ENCODE measurements at regions not wholly inside any gene's neighbourhood (a gene's known extent, or its start where the extent isn't known, plus 50 kb on each side); places are given as distances from the start of the nearest gene placed in this dataset.

DNA sequence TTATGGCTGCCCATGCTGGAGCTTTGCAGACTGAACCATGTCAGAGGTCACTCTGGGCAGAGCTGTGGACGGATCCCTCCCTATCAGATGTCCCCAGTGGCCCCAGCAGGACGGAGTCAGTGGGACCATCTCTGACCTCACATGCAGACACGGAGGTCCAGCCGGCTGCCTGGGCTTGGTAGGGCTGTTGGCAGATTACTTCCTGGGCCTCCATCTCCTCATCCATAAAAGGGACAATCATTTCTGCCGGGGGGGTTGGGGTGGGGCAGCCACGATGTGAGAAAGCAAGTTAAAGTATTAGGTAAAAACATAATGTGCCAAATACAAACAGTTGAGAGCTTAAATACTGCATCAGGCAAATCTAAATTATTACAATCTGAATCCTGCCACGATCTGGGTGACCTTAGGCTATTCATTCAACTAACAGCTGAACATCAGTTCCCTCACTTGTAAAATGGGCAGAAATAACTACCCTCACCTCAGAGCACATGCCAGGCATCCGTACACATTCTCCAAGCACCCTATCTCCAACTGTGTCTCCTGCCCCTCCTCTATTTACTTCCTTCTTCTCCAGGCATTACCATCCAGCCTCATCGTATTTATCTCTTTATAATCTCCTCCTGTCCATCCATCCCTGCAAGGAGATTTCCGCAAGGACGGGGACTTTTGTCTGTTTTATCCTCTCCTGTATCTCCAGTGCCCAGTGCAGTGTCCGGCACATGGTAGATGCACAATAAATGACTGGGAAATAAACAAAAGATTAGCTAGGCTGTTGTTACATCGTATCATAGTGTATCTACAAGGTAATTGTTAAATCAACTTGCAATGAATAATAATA lies 192.3 kb upstream of the FOXF1 start:
- DNase-seq (ENCODE audit: low spot score) = no peak

GRCh38 chr16:86319585-86320236 lies 190.6 kb upstream of the FOXF1 start:
- no peak for DNase-seq (ENCODE audit: low spot score)

- DNase-seq (ENCODE audit: low spot score) = no peak
These were observed 190.1 kb upstream of the FOXF1 start for GRCh38 chr16:86320237-86320595.

- no peak for DNase-seq (ENCODE audit: low spot score)
These were observed 188.8 kb upstream of the FOXF1 start for GRCh38 chr16:86321491-86321890.

- no peak for DNase-seq (ENCODE audit: low spot score)
These were observed 188.0 kb upstream of the FOXF1 start for GRCh38 chr16:86322283-86322682.

DNA sequence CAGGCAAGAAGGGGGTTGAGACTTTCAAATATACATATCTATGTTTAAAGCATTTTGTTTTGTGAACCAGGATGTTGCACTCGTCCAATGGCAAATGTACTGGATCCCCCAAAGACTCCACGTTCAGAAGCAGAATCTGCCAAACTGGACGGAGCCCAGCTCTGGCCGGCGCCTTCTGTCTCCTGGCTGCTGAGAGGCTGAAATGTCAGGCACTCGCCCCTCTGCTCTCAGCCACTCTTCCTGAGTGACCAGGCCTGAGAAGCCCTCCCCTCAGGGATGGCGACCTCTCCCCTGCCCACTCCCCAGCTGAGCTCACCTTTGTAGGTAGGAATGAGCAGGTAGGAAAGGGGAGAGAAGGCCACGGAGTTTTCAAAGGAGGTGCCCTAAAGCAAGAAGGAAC lies 187.5 kb upstream of the FOXF1 start:
- DNase-seq (ENCODE audit: low spot score) = no peak

DNA sequence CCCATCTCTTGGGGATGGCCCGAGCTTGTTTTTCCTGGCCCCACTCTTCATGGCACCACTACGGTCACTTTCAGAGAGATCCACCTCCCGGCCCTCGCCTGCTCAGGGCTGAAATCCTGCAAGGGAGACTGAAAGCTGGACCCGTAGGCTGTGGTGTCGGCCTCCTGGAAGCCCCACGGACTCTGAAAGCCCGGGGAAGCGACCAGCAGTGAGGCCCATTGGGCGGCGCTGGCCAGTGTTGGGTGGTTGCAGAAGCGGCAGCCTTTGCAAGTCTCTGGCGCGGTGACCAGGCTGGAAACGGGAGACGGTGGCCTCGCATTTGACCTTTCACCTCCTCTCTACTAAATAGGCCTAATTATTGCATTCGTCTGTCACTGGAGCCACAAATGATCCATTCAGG lies 186.0 kb upstream of the FOXF1 start:
- no peak for DNase-seq (ENCODE audit: low spot score)

DNA sequence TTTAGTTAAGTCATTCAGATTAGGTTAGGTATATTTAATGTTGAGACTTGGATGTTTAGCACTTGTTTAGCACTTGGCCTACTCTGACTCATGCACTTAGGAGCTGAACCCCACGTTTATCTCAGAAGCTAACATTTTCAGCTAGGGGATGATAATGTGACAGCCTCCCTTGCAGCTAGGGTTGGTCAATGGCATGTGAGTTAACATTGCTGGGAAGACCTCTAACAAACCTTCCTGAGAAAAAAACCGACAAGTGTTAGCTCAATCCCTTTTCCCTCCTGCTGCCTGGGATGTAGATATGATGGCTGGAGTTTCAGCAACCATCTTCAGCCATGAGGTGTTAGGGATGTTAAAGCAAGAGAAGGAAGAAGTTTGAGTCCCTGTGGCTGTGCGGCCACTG lies 185.0 kb upstream of the FOXF1 start:
- no peak for DNase-seq (ENCODE audit: low spot score)

- DNase-seq (ENCODE audit: low spot score) = no peak
These were observed 184.4 kb upstream of the FOXF1 start for GRCh38 chr16:86325895-86326294.

DNA sequence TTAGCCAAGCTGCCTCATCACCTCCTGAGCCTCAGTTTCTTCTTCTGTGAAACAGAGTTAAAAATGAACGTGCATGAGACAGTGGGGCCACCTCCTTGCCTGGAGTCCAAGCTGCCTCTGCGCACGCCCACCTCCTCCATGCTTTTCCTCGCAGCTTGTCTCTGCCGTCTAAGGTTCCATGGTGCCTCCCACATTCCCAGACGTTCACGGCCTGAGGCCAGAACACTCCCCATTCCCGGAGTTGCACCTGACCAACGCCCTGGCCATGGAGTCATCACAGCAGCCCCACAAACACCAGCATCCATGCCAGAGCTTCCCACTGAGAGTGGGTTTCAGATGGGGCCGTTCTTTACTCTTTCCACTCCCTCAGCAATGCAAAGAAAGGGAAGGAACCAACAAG lies 183.0 kb upstream of the FOXF1 start:
- no peak for DNase-seq (ENCODE audit: low spot score)

- DNase-seq (ENCODE audit: low spot score) = no peak
These were observed 179.4 kb upstream of the FOXF1 start for GRCh38 chr16:86330906-86331305.

GRCh38 chr16:86334079-86334635 lies 176.2 kb upstream of the FOXF1 start:
- DNase-seq (ENCODE audit: low spot score) = no peak

DNA sequence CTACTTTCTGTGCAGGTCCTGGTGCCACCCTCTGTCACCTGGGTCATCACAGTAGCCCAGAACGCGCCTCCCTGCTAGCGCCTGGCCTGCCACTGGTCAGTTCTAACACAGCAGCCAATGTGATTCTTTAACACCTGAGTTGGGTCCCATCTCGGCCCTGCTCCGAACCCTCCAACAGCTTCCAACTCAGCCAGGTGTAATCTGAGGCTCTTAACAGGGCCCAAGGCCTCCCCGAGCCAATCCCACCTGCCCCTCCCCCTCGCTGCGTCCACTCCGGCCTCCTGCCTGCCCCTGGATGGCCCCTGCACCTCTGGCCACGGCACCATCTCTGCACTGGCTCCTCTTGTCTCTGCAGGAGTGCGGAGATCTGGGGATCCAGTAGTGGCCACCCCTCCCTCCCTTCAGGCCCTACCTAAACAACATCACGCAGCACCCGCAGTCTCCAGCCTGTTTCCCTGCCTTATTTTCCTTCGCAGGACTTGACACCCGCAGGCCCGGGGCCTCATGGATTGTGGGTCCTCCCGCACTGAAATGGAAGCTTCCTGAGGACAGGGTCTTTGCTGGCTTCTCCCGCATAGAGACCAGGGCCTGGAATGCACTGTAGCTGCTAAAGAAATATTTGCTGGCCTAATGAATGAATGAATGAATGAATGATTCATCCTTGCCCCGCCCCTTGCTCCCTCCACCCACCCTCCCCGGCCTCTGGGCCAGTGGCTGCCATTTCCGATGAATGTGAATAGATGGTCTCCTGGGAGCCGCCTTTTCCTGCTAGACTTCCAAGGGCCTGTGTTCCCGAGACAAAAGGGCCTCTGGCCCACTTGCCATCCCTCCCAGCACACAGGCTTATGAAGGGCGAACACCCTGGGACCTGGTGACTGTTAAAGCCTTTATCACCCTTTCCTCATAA lies 174.8 kb upstream of the FOXF1 start:
- no peak for DNase-seq (ENCODE audit: low spot score)

- DNase-seq (ENCODE audit: low spot score) = no peak
These were observed 173.2 kb upstream of the FOXF1 start for GRCh38 chr16:86337138-86337537.

DNA sequence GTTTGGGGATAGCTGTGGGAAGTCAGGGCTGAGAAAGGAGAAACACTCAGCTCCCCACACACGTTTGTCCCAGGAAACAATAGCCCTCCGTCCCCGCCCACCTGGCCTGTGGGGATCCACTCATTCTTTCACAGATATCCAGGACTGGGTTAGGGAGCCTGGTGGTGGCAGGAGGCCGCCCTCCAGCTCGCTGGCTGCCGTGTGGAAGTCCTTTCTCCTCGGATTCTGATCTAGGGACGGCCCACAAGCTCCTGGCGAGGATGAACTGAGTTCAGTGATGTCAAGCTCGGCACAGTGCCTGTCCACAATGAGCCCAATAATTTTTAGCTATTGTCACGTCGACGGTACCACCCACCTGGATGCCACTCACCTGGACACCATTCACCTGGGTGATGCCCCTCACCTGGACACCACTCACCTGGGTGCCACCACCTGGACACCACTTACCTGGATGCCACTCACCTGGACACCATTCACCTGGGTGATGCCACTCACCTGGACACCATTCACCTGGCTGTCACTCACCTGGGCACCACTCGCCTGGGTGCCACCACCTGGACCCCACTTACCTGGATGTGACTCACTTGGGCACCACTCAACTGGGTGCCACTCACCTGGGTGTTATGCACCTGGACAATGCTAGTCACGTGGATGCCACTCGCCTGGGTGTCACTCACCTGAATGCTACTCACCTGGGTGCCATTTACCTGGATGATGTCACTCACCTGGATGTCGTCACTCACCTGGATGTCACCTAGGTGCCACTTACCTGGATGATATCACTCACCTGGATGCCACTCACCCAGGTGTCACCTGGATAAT lies 172.5 kb upstream of the FOXF1 start:
- DNase-seq (ENCODE audit: low spot score) = no peak

GRCh38 chr16:86338403-86339115 lies 171.8 kb upstream of the FOXF1 start:
- DNase-seq (ENCODE audit: low spot score) = no peak

DNA sequence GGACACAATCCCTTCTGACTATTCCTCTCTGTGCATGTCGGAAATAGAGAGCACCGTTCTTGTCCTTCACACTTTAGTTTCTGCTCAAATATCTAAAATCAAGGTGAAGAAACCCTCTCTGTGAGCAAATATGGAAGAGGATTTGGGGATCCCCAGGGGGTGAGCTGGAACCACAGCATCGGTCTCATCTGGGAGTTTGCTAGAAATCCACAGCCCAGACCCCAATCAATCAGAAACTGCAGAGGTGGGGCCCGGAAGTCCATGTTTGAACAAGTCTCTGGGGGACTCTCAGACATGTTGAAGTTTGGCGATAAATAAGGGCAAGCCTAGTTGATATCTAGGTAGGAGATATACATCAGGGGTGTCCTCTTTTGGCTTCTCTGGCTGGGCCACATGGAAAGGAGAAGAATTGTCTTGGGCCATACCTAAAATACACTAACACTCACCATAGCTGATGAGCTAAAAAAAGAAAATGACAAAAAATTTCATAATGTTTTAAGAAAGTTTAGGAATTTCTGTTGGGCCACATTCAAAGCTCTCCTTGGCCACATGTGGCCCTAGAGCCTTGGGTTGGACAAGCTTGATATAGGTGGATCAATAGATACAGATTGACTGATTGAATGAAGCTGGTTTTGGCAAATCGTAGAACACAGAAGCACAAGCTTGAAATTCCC lies 168.0 kb upstream of the FOXF1 start:
- DNase-seq (ENCODE audit: low spot score) = no peak

DNA sequence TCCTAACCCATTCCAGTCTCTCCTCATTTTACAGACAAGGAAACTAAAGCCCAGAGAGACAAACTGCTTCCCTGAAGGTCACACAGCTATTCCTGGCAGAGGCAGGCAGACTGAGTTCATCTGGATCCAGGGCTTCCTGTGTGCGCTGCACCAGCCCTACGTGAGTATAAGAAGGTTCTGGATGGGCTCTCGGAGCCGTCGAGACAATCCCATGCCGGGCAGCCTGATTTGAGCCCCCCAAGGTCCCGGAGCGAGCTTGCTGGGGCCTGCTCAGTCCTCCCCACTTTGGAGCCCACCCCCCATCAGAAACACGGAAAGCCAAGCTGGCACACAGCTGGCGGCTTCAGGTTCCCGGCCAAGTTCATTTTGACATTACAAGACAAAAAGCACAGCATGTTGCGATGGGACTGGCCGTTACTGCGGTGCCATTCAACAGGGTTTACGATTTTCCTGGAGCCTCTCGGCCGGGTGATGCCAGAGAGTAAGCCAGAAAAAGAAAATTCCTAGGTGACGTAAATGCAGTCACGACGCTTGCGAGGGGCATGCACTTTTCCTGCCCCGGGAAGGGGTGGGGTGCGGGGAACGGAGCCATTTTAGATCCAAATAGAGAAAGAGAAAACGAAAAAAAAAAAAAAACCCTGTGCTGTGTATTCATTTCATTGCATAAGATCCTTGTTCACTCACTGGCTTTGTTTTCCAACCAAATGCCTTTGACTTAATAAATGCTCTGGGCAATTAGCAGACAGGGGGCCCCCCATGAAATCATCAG lies 167.1 kb upstream of the FOXF1 start:
- DNase-seq (ENCODE audit: low spot score) = no peak

- no peak for DNase-seq (ENCODE audit: low spot score)
These were observed 166.3 kb upstream of the FOXF1 start for GRCh38 chr16:86343796-86344585.

Data from cerebellar cortex (tissue), 1 donor.